Adrenal gland (tissue), 9 donors: ENCODE measurements at regions not wholly inside any gene's neighbourhood (a gene's known extent, or its start where the extent isn't known, plus 50 kb on each side); places are given as distances from the start of the nearest gene placed in this dataset.

ENCODE experiments used
- DNase-seq, 7 donors: peaks; one replicate each; pipeline ENCODE4 v3.0.0-alpha.2; 2019 to 2020
- H3K27ac ChIP-seq, 5 donors: fragments of 200-600 bp; sonication (generic) in 4 of 5; 1 replicate in 3 of 5; 2 replicates in 2 of 5; pipeline versions ENCODE4 v1.5.1 to v1.8.0; 2016 to 2020; ENCODE audit warnings: mild to moderate bottlenecking in 1 of 5
- H3K27me3 ChIP-seq: fragments of 200-600 bp; 2 replicates; pipeline ENCODE4 v1.8.0; 2021
- H3K36me3 ChIP-seq, 2 donors: fragments of 200-600 bp; replicated peaks in 1 of 2; 1 replicate in 1 of 2; 2 replicates in 1 of 2; pipeline versions ENCODE4 v1.5.1 to v1.8.0; 2018 to 2022
- H3K4me1 ChIP-seq, 2 donors: fragments of 200-600 bp; replicated peaks in 1 of 2; 1 replicate in 1 of 2; 2 replicates in 1 of 2; pipeline versions ENCODE4 v1.5.1 to v1.8.0; 2018 to 2021
- H3K4me3 ChIP-seq, 4 donors: fragments of 200-600 bp; sonication (generic) in 3 of 4; one replicate each; pipeline ENCODE4 v1.5.1; 2016 to 2018
- H3K9me3 ChIP-seq, 3 donors: fragments of 200-600 bp; sonication (generic) in 1 of 3; replicated peaks in 1 of 3; 1 replicate in 2 of 3; 2 replicates in 1 of 3; pipeline versions ENCODE4 v1.5.1 to v1.8.0; 2016 to 2021
- CTCF ChIP-seq, 6 experiments: fragments of 450-650 bp in 4 of 6; fragments of 200-600 bp in 2 of 6; sonication (generic) in 1 of 6; IDR thresholded peaks; 1 replicate in 5 of 6; 2 replicates in 1 of 6; pipeline versions ENCODE4 v1.5.1 to v1.8.0; 2016 to 2021; ENCODE audit warnings: antibody characterized with exemption in 6 of 6, mild to moderate bottlenecking in 2 of 6, moderate library complexity in 1 of 6
- POLR2A ChIP-seq, 2 donors: fragments of 450-650 bp; IDR thresholded peaks; one replicate each; pipeline ENCODE4 v1.6.1; 2017; ENCODE audit warnings: antibody characterized with exemption in 2 of 2, mild to moderate bottlenecking in 2 of 2, moderate library complexity in 1 of 2
- WGBS, 4 donors: extraction: QIAGEN DNeasy Blood & Tissue Kit in 2 of 4; methylation state at CpG; one replicate each; pipeline versions ENCODE4 v1.1.5 to v1.1.7; 2013 to 2017; 5-methylcytosine and 5-hydroxymethylcytosine counted together
- intact Hi-C, 2 donors: fragments of 100-400 bp; cut with DNase I; formaldehyde crosslinking; loops; one replicate each; pipeline versions ENCODE4 v1.14.1 to v1.15.0; 2022 to 2023
- donor health status: healthy with polysubstance abuse.
- donor health status: Bipolar disorder and iron deficiency.
- donor health status: DM: yes; HTN: yes; CAD: no.
- donor health status: DM: no; HTN: no; CAD: no.
- donor health status: DM: no; HTN: no; CAD: no.

GRCh38 chr4:137922721-137923120 lies 319.4 kb downstream of the SLC7A11 start:
- no peak for TF ChIP-seq CTCF (IDR thresholded peaks at IDR 0.05)
- TF ChIP-seq POLR2A (IDR thresholded peaks at IDR 0.05), result no peak
- H3K4me3 ChIP-seq, result no peak overlapping the region
- H3K9me3 ChIP-seq, result no peaks in the 10 kb centered on the region
- H3K36me3 ChIP-seq, result no peaks in the 10 kb centered on the region
- no peak overlapping the region for H3K27ac ChIP-seq
- H3K27me3 ChIP-seq, result no peaks in the 10 kb centered on the region
- 85 to 95% (median 93%) methylated on average over 3 of the region's 3 CpGs for WGBS, 4 donors
- no peaks in the 10 kb centered on the region for H3K4me1 ChIP-seq
- DNase-seq, result no peak
- intact Hi-C loops, result no loop called here

- WGBS, 4 donors, result 58 to 67% (median 65%) methylated on average over 8 of the region's 8 CpGs
- H3K4me1 ChIP-seq, result no peaks in the 10 kb centered on the region
- intact Hi-C loops, result no loop called here
- H3K4me3 ChIP-seq, result no peak overlapping the region
- TF ChIP-seq CTCF (IDR thresholded peaks at IDR 0.05) (no peak), POLR2A (IDR thresholded peaks at IDR 0.05) (no peak)
- H3K27me3 ChIP-seq, result no peaks in the 10 kb centered on the region
- peak in 5 of 7 donors; percentile 13 to 30 (median 29) for DNase-seq
- no peak overlapping the region for H3K27ac ChIP-seq
- no peaks in the 10 kb centered on the region for H3K9me3 ChIP-seq
- H3K36me3 ChIP-seq, result no peaks in the 10 kb centered on the region
Observed at GRCh38 chr4:137909529-137910309, 332.4 kb downstream of the SLC7A11 start.

GRCh38 chr4:137905930-137906329 lies 336.2 kb downstream of the SLC7A11 start:
- H3K27me3 ChIP-seq, result no peaks in the 10 kb centered on the region
- DNase-seq, result no peak
- H3K4me1 ChIP-seq, result no peaks in the 10 kb centered on the region
- intact Hi-C loops, result no loop called here
- H3K9me3 ChIP-seq, result no peaks in the 10 kb centered on the region
- WGBS, 4 donors, result 80 to 85% (median 81%) methylated on average over 4 of the region's 4 CpGs
- no peak overlapping the region for H3K27ac ChIP-seq
- no peak overlapping the region for H3K4me3 ChIP-seq
- H3K36me3 ChIP-seq, result no peaks in the 10 kb centered on the region
- TF ChIP-seq CTCF (IDR thresholded peaks at IDR 0.05), result no peak
- TF ChIP-seq POLR2A (IDR thresholded peaks at IDR 0.05), result no peak

- intact Hi-C loops, result no loop called here
- Histone ChIP-seq H3K4me3 (no peak overlapping the region), H3K4me1 (no peaks in the 10 kb centered on the region), H3K27me3 (no peaks in the 10 kb centered on the region), H3K9me3 (no peaks in the 10 kb centered on the region), H3K36me3 (no peaks in the 10 kb centered on the region), H3K27ac (no peak overlapping the region)
- TF ChIP-seq CTCF (IDR thresholded peaks at IDR 0.05) (no peak), POLR2A (IDR thresholded peaks at IDR 0.05) (no peak)
- DNase-seq, result no peak
- 65 to 91% (median 84%) methylated on average over 1 of the region's 1 CpG for WGBS, 4 donors
Observed at GRCh38 chr4:137901114-137901513, 341.0 kb downstream of the SLC7A11 start.
